ENCODE measurements at regions not wholly inside any gene's neighbourhood (a gene's known extent, or its start where the extent isn't known, plus 50 kb on each side); places are given as distances from the start of the nearest gene placed in this dataset.
"Not testable (repeated sequence)": the region's sequence is repeated elsewhere in the genome, so short reads cannot be mapped to it uniquely, and the experiment has no call there.

DNA sequence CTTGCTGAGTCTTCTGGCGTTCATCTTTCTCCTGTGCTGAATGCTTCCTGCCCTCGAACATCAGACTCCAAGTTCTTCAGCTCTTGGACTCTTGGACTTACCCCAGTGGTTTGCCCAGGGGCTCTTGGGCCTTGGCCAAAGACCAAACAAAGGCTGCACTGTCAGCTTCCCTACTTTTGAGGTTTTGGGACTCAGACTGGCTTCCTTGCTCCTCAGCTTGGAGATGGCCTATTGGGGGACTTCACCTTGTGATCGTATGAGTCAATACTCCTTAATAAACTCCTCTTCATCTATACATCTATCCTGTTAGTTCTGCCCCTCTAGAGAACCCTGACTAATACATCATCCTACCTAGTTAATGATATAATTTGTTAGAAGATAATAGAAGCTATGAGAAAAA is 415.4 kb downstream of the TMEM38B start:
- DNase-seq (ENCODE audit: low read depth): not testable (repeated sequence)

DNA sequence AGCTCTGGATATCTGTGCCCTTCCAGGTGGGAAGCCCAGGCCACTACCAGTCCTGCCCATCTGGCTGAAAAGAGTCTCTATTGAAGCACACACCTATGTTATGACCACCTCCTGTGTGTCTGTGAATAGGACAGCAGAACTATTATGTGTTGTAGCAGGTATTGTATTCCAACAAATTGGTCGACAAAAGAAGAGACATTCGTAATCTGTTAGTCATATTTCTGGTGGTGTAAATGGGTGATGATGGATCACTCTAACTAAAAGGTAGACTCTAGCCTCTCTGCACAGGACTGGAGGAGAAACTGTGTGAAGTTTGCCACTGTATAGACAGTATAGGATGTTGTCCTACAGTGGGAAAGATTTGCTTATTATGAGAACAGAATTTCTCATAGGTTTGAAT is 416.1 kb downstream of the TMEM38B start:
- DNase-seq (ENCODE audit: low read depth): no peak

DNA sequence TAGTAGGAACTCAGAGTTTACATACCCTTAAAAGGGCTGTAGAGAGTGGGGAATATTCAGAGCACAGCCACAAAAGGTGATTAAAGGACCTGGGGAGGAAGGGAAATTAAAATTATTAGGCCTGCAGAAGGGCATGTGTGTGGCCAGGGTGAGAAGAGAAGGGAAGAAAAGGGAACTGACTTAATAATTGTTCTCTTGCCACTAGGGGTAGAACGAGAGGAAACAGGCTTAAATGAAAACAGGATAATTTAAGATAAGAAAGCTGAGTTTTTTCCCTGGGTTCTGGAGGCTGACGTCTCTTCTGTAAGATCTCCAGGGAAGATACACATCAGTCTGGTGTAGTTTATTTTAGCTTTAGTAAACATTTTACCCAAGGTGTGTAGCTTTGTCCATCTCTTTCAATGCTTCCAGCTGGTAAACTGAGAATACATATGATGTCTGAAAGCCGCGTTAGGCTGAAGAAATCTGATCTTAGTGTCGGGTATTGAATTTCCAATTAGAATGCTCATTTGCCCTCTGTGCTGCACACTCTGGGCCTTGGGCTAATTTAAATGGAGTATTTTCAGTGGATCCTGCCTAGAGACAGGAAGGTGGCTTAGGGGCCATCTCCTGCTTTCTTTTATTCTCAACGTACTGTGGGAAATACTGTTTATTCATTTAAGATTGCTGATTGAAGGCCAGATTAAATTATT is 416.8 kb downstream of the TMEM38B start:
- DNase-seq (ENCODE audit: low read depth): no peak

DNA sequence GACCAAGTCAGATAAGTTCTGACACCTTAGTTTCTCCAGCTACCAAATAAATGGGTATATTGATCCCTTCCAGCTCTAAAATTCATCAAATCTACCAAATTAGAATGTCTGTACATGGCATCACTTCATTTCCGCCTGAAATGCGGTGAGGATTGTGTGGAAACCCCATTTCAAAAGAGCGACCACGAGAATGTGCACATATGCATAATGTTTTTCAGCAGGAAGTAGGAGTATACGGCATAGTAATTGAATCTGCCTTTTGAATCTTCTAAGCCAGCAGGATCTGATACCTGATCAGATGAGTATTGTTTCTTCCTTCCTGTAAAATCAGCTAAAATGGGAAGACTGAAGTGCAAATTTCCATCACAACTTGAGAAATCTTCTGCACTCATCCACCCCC is 418.6 kb downstream of the TMEM38B start:
- DNase-seq (ENCODE audit: low read depth): no peak

DNA sequence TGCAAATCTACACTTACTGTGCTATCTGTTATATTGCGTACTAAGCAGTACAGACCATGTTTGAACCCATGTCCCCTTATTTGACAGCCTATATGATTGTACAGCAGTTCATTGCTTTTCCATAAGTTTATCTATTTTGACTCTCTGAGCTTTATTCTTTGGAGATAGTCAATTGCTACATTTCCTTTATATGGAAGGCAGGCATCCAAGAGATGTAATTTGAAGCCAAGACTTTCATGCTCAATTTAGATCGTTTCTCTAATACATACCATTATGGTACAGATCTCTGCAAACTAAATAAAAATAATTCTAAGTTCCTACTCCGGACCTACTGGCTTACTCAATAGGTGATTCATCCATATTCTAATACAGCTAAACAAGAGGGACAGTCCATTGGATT is 424.8 kb downstream of the TMEM38B start:
- no peak for DNase-seq (ENCODE audit: low read depth)

DNA sequence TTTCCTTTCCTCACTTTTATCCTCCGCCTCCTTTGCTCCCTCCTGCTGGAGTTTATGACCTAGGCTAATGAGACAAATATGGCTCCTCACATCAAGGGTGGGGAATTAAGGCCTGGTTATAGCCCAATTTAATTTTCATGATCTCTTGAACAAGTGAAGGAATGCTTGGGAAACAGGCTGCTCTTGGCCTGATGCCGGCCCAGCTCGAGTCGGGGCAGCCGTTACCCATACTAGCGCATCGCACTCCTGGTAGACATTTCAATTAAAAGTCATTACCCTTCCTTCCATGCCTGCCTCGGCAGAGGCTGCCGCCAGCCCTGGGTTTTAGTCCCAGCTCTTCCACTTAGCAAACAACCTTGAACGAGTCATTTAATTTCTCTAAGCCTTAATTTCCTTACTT is 425.7 kb downstream of the TMEM38B start:
- no peak for DNase-seq (ENCODE audit: low read depth)

DNA sequence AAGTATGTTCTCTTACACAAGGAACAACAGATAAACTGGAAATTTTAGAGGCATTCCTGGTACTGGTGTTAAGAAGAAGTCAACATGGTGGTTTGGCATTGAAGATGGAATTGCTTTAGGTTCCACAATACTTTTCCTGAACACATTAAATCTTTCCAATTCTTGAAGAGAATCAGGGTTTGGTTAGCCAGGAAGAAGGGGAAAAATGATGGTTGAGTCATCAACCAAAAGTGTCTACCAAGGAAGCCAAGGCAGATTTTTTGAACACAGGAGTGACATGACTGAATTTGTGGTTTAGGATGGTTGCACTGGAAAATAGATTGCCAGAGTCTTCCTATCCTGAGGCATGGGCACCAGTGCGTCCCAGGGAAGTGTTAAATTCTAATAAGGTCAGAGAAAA is 433.4 kb downstream of the TMEM38B start:
- DNase-seq (ENCODE audit: low read depth): no peak

DNA sequence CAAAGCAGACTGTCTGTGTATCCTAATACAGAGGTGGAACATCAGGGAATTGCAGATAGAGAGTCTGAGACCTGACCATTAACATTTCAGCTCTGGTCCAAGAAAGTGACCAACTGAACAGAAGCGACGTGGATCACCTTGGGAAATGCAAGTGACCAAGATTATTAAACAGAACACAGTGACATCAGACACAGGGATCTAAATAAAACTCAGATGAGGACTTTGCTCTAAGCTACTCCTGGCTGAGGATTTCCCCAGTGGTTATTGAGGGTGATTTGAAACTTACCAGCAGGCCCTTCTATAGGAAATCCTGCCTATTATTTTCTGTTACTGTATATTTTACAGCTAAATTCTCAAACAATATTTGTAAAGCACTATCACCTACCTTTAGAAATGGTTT is 436.0 kb downstream of the TMEM38B start:
- no peak for DNase-seq (ENCODE audit: low read depth)

DNA sequence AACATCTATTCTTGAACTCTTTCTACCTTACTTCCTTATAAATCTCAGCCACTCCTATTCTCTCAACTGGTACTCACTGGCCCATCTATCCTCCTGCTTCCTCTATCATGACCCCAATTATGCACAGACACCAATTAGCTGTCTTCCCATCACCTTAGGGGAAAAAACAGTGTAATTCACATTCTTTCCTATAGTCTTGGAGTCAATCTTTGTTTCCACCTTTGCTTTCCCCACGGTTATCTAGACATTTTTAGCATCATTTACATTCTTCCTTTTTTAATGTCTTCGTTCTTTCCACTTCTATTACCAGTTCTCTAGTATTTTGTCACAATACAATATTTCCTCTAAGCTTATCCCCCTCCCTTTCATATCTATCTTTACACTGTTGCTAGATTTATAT is 449.4 kb downstream of the TMEM38B start:
- no peak for DNase-seq (ENCODE audit: low read depth)

DNA sequence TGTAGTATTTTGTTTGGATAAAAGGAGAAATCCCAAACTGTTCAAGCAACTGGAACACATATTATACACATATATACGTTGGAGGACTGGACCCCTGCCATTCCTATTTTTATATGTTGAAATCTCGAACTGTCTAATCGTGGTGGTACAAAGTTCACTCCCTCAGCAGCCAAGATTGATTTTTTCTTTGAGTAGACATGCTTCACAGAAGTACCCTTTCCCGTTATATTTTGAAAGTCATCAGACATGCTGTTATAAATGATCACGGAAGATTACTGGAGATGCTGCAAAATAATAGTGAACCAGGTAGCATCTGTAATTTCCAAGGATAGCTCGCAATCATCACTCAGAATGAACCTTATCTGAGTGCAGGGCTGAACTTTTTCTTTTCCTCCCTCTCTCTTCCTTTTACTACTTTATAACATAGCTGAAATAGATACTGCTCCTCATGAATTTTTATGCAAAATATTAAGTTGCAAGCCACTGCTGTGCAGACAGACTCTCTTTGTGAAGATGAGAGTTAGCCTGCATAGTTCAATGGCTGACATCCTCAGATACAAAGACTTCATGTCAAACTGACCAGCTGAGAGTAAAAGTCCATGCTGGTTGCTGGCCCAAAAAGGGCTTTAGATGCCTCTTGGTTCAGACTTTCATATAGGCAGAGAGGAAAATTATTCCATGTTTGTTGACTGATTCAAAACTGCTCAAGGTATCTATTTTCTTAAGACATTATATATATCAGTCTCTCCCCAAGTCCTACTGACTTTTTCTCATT is 451.9 kb downstream of the TMEM38B start:
- no peak for DNase-seq (ENCODE audit: low read depth)

DNA sequence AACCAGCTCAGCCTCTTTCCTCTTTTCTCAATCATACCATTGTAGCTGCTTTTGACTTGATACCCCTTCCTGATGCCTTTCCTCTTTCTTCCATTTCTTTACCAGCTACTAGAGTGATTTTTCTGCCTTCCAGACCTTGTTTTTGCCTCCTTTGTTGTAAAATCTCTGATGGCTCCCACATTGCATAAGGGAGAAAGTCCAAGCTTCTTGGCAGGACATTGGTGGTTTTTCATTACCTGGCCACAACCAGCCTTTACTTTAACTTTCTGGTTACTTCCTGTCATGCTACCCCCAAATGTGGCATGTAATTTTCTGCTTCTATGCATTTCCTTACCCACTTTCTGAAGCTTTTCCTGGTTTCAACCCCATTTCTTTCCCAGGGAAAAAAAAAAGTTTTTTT is 452.5 kb downstream of the TMEM38B start:
- no peak for DNase-seq (ENCODE audit: low read depth)

DNA sequence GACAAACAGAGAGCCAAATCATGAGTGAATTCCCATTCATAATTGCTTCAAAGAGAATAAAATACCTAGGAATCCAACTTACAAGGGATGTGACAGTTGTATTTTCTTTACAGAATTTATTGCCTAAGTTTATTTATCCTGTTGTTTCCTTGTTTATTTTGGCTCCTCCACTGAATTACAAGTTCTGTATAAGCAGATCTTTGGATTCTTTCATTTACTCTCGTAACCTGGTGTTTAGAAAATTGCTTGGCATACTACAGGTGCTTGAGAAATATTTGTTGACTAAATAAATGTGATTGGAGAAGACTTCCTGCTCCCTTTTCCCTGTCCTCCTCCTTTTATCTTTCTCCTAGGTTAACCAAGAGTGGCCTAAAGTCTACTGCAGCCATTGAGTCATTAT is 455.6 kb downstream of the TMEM38B start:
- DNase-seq (ENCODE audit: low read depth): no peak

DNA sequence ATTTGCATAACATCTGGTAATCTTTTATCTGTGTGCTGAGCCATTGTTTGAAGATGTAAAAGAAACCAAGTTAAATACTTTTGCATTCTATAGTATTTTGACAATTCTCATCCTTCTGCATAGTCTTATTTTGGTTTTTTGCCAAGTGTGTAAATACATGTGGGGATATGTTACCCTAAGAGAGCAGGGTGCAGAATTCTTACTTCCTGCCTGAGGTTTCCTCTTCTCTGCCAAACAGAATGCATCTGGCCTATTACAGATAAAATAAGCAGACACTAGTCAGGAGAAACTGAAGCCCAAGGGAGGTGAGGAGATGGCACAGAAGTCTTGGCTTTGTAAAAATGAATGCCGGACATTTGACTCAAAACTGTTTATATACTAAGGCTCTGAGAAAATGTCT is 462.1 kb downstream of the TMEM38B start:
- no peak for DNase-seq (ENCODE audit: low read depth)

DNA sequence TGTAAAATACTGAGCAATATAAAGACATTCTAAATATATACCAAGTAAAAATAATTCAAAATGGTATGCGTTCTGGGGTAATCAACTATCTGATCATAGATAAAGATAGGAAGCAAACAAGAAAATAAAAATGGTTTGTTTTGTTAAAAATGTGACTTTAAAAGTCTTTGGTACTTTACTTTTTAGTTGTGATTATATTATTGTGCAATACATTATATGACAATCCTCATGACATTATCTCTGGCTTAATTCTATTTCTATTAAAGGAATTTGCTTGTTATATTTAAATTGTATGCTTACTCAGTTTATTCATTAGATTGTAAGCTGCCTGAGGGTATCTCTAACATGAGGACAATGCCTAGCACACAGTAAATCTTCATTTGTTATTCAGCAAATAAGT is 477.9 kb downstream of the TMEM38B start:
- no peak for DNase-seq (ENCODE audit: low read depth)

DNA sequence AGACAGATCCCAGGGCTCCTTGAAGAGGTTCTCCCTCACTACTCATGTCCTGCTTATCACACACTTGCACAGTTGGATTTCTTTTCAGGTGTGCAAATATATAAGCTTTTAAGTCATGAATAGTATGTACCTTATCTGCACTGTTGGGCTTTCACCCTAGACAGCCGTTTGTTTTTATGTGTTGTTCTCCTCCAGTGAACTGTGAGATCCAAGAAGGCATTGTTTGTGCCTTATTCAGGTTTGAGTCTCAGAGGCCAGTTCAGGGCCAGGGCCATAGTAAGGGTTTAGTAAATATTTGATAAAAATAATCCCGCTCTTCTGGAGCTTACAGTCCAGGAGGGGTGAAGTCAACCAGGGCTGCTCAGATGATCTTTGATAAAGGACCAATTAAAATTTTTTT is 480.0 kb downstream of the TMEM38B start:
- no peak for DNase-seq (ENCODE audit: low read depth)

DNA sequence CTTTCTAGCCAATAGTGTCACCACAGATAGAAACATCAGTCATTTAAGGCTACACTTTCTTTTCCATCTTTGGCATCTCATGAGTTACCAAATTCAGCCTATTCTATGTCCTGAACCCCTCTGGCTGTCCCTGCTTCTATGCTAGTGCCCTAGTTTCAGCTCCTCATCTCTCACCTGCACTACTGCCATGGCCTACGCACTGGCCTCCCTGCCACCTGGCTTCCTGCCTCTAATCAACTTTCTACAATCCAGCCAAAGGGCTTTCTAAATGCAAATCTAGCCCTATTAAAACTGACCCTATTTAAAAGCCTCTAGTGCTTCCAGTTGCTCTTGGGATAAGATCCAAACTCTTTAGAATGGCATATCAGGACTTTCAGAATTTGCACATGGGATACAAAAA is 482.9 kb downstream of the TMEM38B start:
- DNase-seq (ENCODE audit: low read depth): no peak

DNA sequence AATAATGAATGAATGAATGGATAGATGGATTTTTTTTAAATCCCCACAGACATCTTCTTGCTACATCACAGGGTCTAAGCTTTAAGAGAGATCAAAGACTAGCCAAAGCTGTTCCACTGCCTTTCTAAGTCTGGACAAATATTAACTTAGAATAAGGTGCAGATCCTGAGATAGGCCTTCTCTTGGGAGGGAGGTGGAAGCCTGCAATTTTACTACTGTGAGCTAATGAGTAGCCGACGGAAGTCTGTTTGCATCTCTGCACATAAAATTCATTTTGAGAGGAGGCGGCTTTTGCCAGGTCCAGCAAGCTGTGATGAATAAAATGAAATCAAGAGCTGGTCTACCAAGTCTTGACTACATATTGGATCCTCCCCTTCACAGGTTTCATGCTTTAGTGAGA is 484.9 kb downstream of the TMEM38B start:
- no peak for DNase-seq (ENCODE audit: low read depth)

DNA sequence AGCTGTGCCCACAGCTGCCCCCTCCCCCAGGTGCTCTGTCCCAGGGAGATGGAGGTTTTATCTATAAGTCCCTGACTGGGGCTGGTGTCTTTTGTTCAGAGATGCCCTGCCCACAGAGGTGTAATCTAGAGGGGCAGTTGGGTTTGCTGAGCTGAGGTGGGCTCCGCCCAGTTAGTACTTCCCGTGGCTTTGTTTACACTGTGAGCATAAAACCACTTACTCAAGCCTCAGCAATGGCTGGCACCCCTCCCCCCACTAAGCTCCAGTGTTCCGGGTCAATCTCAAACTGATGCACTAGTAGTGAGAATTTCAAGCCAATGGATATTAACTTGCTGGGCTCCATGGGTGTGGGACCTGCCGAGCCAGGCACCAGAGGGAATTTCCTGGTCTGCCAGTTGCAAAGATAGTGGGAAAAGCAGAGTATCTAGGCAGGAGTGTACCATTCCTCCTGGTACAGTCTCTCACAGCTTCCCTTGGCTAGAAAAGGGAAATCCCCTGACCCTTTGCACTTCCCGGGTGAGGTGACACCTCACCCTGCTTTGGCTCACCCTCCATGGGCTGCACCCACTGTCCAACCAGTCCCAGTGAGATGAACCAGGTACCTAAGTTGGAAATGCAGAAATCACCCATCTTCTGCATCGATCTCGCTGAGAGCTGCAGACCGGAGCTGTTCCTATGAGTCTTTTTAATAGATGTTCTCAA is 509.6 kb downstream of the TMEM38B start:
- DNase-seq (ENCODE audit: low read depth): not testable (repeated sequence)

DNA sequence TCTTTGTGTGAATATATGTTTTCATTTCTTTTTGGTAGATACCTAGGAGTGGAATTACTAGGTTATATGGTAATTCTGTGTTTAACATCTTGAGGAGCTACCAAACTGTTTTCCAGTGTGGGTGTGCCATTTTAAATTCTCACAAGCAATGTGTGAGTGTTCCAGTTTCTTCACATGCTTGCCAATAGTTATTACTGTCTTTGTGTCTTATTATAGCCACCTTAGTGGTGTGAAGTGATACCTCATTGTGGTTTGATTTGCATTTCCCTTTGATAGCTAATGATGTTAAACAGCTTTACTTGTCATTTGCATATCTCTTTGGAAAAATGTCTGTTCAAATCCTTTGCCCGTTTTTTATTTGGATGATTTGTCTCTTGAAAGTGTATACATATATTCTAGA is 513.0 kb downstream of the TMEM38B start:
- no peak for DNase-seq (ENCODE audit: low read depth)

DNA sequence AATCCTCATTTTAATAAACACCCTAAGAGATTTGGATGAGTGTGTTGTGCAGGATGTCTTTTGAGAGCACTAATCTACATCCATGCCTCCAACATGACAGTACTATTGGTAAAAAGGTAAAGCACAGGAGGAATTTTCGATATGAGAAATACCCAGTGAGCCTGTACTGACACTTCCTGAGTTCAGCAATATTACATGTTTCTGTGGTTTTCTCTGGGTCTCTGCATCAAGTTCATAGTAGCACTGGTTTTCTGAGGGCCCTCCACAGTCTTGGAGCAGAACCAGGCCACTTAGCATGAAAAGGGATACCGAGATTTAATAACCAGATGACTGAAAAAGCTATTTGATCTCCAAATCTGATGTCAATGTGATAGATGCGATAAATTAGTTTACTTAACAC is 524.1 kb downstream of the TMEM38B start:
- no peak for DNase-seq (ENCODE audit: low read depth)

DNA sequence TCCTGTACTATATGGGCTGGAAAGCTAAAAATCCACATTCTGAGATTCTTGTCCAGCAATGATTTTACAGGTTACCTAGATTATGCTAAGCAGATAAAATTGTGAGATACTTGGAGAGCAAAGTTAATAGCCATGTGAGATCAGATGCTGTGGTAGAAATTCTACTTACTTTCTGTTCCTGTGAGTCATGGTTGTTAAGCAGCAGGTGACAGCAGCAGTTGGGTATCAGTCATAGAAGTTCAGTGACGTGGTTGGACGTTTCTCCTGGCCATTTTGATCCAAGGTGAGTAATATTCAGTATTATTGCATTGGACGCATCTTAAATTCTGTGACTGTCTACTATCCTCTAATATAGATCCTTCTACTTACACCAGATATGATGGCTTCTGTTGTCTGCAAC is 524.5 kb downstream of the TMEM38B start:
- DNase-seq (ENCODE audit: low read depth): no peak

DNA sequence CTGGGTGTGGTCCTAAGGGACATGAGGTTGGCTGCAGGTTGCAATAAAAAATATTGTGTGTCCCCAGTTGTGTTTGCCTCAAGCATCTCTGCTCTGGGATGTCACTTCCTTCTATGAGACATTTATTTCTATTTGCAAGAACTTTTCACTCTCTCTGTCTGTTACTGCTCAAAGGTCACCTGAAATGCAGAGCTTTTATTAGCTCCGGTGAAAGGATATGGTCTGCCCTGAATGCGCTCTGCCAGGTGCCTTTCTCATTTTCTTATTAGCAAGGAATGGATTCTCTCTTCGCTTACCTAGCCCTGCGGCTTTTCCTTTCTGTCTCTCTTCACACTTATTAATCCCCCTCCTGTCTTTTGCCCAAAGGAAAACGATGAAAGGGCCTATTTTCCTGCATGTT is 526.1 kb downstream of the TMEM38B start:
- DNase-seq (ENCODE audit: low read depth): no peak

DNA sequence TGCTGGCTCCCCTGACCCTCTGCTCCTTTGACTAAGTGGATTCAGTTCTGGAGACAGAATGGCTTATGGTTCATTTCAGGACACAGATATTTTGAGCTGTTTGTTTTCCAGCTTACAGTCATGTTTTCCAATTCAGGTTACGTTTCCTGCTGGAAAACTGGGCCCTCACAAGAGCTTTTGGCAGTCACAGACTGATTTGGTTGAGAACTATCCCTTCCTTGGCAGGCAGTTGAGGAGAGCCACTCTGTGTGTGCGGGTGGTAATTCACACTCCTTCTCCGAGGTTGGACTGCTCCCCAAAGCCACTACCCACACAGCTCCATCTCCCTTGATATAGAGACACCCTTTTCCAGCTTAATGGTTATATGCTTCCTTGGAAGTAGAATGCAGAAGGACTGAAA is 534.5 kb downstream of the TMEM38B start:
- no peak for DNase-seq (ENCODE audit: low read depth)

All from stimulated activated CD8-positive, alpha-beta memory T cell treated with anti-CD3 and anti-CD28 coated beads, Interleukin-15, amount 100 ng/mL, for 24 hours (primary cell).